SU-DHL-6 (cell line): ENCODE measurements at regions not wholly inside any gene's neighbourhood (a gene's known extent, or its start where the extent isn't known, plus 50 kb on each side); places are given as distances from the start of the nearest gene placed in this dataset.

ENCODE experiments used
- H2AFZ ChIP-seq: fragments of 200-600 bp; sonication (generic); 2 replicates; pipeline ENCODE4 v1.6.1; 2014; ENCODE audit warnings: low read depth, mild to moderate bottlenecking, moderate library complexity, mixed read lengths, antibody characterized with exemption, low read length; ENCODE audit not compliant: severe bottlenecking
- H3F3A ChIP-seq: fragments of 200-600 bp; shearing (Covaris generic); 2 replicates; pipeline ENCODE4 v1.6.0; 2016; ENCODE audit warnings: antibody characterized with exemption, mild to moderate bottlenecking; ENCODE audit not compliant: insufficient read depth
- H3K27ac ChIP-seq: fragments of 200-600 bp; sonication (generic); 2 replicates; pipeline ENCODE4 v1.5.1; 2016; ENCODE audit warnings: low read depth, mild to moderate bottlenecking, low read length, moderate library complexity, mixed read lengths
- H3K27me3 ChIP-seq: fragments of 200-600 bp; sonication (generic), shearing (Covaris generic); 2 replicates; pipeline ENCODE4 v1.6.0; 2014; ENCODE audit warnings: mild to moderate bottlenecking, low read length
- H3K36me3 ChIP-seq: fragments of 200-600 bp; sonication (generic); 2 replicates; pipeline ENCODE4 v1.6.1; 2014; ENCODE audit warnings: mild to moderate bottlenecking, low read length, mixed read lengths
- H3K4me2 ChIP-seq: fragments of 300-600, 200-600 bp; shearing (Covaris generic), sonication (generic); 2 replicates; pipeline ENCODE4 v1.6.0; 2014; ENCODE audit warnings: low read length, low read depth, mild to moderate bottlenecking; ENCODE audit not compliant: poor library complexity, severe bottlenecking
- H3K4me3 ChIP-seq: fragments of 200-600 bp; sonication (generic); 2 replicates; pipeline ENCODE4 v1.5.1; 2014; ENCODE audit warnings: antibody characterized with exemption, low read length, mild to moderate bottlenecking, mixed read lengths; ENCODE audit not compliant: insufficient read depth, poor library complexity, severe bottlenecking
- H3K79me2 ChIP-seq: fragments of 200-600 bp; sonication (generic); 2 replicates; pipeline ENCODE4 v1.6.1; 2014; ENCODE audit warnings: mild to moderate bottlenecking, low read length, moderate library complexity; ENCODE audit not compliant: insufficient read depth
- H3K9ac ChIP-seq: fragments of 200-600 bp; sonication (generic); 2 replicates; pipeline ENCODE4 v1.7.0; 2014; ENCODE audit warnings: mild to moderate bottlenecking, low read length
- H3K9me2 ChIP-seq: fragments of 200-600 bp; sonication (generic); replicated peaks from 2 replicates; pipeline ENCODE4 v1.6.1; 2014; ENCODE audit warnings: low read length; ENCODE audit not compliant: insufficient read depth
- H3K9me3 ChIP-seq: fragments of 200-600 bp; sonication (generic); 2 replicates; pipeline ENCODE4 v1.6.1; 2014; ENCODE audit warnings: low read length, mixed read lengths; ENCODE audit not compliant: insufficient read depth
- H4K20me1 ChIP-seq: fragments of 200-600 bp; sonication (generic); 2 replicates; pipeline ENCODE4 v1.6.1; 2014; ENCODE audit warnings: low read depth, mild to moderate bottlenecking, antibody characterized with exemption, low read length, moderate library complexity, mixed read lengths
- EZH2phosphoT487 ChIP-seq: fragments of 200-600 bp; sonication (generic), shearing (Covaris generic); conservative IDR thresholded peaks from 2 replicates; pipeline ENCODE4 v1.6.1; 2018; ENCODE audit warnings: mild to moderate bottlenecking, antibody characterized with exemption, low read length, moderate library complexity, mixed read lengths
- TF ChIP-seq, protein P1 (sequence below): fragments of 200-600 bp; sonication (generic); IDR thresholded peaks from one replicate; pipeline ENCODE4 v1.5.1; 2017; ENCODE audit warnings: antibody characterized with exemption, mild to moderate bottlenecking, low read length, moderate library complexity; ENCODE audit not compliant: insufficient read depth, poor library complexity, severe bottlenecking

DNA sequence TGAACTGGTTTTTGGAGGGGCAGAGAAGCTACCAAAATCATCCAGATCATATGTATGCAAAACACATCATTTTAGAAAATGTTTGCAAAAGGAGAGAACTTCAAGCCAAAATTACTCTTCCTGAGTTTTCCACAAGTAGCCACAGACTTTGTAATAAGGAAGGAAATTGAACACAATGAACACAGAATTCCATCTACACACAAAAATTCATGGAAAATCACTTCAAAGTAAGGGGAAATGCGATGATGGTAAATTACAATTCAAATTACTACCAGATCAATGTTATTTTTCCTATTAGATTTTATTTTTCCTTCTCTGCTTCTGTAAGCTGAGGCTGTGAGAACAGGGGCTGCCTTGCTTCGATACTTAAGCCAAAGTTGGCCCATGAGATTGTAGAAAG is 172.1 kb upstream of the ARL4C start:
- no peaks in the 10 kb centered on the region for H4K20me1 ChIP-seq
- H3K4me3 ChIP-seq = no peak overlapping the region
- no peaks in the 10 kb centered on the region for H3K9me3 ChIP-seq
- no peak for TF ChIP-seq EZH2phosphoT487
- TF ChIP-seq, protein P1, sequence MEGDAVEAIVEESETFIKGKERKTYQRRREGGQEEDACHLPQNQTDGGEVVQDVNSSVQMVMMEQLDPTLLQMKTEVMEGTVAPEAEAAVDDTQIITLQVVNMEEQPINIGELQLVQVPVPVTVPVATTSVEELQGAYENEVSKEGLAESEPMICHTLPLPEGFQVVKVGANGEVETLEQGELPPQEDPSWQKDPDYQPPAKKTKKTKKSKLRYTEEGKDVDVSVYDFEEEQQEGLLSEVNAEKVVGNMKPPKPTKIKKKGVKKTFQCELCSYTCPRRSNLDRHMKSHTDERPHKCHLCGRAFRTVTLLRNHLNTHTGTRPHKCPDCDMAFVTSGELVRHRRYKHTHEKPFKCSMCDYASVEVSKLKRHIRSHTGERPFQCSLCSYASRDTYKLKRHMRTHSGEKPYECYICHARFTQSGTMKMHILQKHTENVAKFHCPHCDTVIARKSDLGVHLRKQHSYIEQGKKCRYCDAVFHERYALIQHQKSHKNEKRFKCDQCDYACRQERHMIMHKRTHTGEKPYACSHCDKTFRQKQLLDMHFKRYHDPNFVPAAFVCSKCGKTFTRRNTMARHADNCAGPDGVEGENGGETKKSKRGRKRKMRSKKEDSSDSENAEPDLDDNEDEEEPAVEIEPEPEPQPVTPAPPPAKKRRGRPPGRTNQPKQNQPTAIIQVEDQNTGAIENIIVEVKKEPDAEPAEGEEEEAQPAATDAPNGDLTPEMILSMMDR = no peak
- no peaks in the 10 kb centered on the region for H3K79me2 ChIP-seq
- H2AFZ ChIP-seq = no peak overlapping the region
- no peaks in the 10 kb centered on the region for H3F3A ChIP-seq
- no peaks in the 10 kb centered on the region for H3K36me3 ChIP-seq
- H3K9me2 ChIP-seq = no peaks in the 10 kb centered on the region
- no peaks in the 10 kb centered on the region for H3K27me3 ChIP-seq
- H3K27ac ChIP-seq = no peak overlapping the region
- no peak overlapping the region for H3K9ac ChIP-seq
- no peak overlapping the region for H3K4me2 ChIP-seq

DNA sequence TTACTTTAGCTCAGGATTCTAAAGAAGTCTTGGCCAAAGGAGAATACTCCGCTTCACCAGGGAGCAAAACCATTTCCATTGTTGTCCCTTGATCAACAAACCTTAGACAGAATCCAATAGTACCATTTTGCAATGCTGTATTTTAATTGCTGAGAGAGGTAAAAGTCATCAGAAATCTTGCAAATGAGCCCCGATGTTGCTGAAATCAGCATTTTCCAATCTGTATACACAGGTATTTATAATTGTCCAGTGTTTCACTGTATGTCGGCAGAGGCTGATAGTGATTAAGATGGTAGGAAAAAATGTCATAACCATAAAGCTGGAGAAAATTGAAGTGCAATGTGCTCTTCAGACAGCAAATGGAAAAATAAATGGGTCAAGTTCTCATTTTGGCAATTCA is 170.0 kb upstream of the ARL4C start:
- Histone ChIP-seq H3K4me3 (no peak overlapping the region), H2AFZ (no peak overlapping the region), H3K4me2 (no peak overlapping the region), H3K36me3 (no peaks in the 10 kb centered on the region), H3K27ac (no peak overlapping the region), H3K79me2 (no peaks in the 10 kb centered on the region), H3K9ac (no peak overlapping the region), H3K27me3 (no peaks in the 10 kb centered on the region), H3K9me3 (no peaks in the 10 kb centered on the region), H4K20me1 (no peaks in the 10 kb centered on the region), H3K9me2 (no peaks in the 10 kb centered on the region), H3F3A (no peaks in the 10 kb centered on the region)
- TF ChIP-seq, protein P1 = no peak
- no peak for TF ChIP-seq EZH2phosphoT487

DNA sequence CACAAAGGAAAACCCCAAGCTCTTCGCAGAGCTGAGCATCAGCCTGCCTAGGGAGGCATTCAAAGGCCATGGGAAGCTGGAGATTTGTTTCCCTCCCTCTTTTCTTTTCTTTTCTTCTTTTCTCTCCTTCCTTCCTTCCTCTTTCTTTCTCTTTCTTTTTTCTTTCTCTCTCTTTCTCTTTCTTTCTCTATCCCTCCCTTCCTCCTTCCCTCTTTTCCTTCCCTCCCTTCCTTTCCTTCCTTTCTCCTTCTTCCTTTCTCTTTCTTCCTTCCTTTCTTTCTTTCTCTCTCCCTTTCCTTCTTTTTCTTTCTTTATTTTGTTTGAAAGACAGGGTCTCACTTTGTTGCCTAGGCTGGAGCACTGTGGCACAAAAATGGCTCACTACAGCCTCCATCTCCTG is 168.4 kb upstream of the ARL4C start:
- H4K20me1 ChIP-seq = no peaks in the 10 kb centered on the region
- H2AFZ ChIP-seq = no peak overlapping the region
- no peak overlapping the region for H3K9ac ChIP-seq
- H3K36me3 ChIP-seq = no peaks in the 10 kb centered on the region
- no peaks in the 10 kb centered on the region for H3K27me3 ChIP-seq
- H3F3A ChIP-seq = no peaks in the 10 kb centered on the region
- no peak overlapping the region for H3K27ac ChIP-seq
- H3K9me2 ChIP-seq = no peaks in the 10 kb centered on the region
- TF ChIP-seq, protein P1 = no peak
- no peak for TF ChIP-seq EZH2phosphoT487
- no peak overlapping the region for H3K4me2 ChIP-seq
- no peaks in the 10 kb centered on the region for H3K9me3 ChIP-seq
- no peaks in the 10 kb centered on the region for H3K79me2 ChIP-seq
- H3K4me3 ChIP-seq = no peak overlapping the region

DNA sequence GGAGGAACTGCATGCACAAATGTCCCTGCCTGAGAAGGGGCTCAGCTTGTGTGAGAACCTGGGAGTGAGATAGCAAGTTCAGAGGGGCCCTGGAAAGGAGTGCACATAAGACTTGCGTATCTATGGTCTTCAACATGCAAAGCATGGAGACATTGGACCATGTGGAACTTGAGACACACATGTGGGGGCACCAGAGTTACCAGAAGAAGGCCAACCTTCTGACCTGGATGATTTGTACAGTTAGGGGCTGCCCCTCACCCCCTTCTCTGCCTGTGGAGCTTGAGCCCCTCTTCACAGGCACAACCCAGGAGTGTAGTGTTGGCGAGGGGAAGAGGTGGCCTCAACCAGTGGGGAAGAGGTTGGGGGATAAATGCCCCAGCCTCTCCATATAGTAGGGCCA is 165.0 kb upstream of the ARL4C start:
- Histone ChIP-seq H3F3A (no peaks in the 10 kb centered on the region), H3K36me3 (no peaks in the 10 kb centered on the region), H3K79me2 (no peaks in the 10 kb centered on the region), H3K9ac (no peak overlapping the region), H3K4me2 (no peak overlapping the region), H2AFZ (no peak overlapping the region), H4K20me1 (no peaks in the 10 kb centered on the region), H3K27me3 (no peaks in the 10 kb centered on the region), H3K4me3 (no peak overlapping the region), H3K9me2 (no peaks in the 10 kb centered on the region), H3K27ac (no peak overlapping the region), H3K9me3 (no peaks in the 10 kb centered on the region)
- TF ChIP-seq EZH2phosphoT487 = no peak
- TF ChIP-seq, protein P1 = no peak
